Kasumi-1 (cell line): ENCODE measurements at regions not wholly inside any gene's neighbourhood (a gene's known extent, or its start where the extent isn't known, plus 50 kb on each side); places are given as distances from the start of the nearest gene placed in this dataset.

Source experiments
- DNase-seq, 2 experiments: peaks; one replicate each; lab custom pipeline; 2025; lab: John Stamatoyannopoulos, UW

DNA sequence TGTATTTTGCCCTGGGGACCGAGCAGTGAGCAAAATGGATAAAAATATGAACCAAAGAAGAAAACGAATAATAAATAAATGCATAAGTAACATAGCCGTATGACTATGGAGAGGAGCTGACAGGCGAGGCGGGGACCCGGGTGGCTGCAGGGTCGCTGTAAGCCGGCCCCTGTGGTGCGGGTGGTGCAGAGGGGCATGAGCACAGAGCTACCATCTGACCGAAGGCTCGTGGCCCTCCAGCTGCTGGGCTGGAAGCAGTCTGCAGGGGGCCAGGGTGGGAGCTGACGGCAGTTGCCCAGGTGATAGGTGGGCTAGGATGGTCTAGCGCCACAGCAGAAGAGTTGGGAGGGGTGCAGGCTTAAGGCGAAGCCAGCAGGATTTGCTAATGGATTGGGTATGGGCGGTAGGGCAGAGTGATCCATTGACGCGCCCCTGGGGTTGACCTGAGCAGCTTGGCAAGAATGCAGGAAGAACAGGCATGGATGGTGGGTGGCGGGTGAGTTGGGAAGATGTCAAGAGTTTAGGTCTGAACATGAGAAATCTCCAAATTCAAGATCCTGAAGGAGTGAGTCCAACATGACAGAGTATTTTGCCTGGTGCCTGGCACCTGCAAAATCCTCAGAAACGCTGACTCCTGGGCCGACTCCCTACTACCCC, 228.0 kb downstream of the FOXL1 start:
- no peak for DNase-seq

GRCh38 chr16:86806838-86807351, 228.5 kb downstream of the FOXL1 start:
- DNase-seq: no peak

- DNase-seq: no peak
These were observed 230.6 kb downstream of the FOXL1 start for GRCh38 chr16:86808863-86809444.

- no peak for DNase-seq
These were observed 231.2 kb downstream of the FOXL1 start for GRCh38 chr16:86809458-86809955.

DNA sequence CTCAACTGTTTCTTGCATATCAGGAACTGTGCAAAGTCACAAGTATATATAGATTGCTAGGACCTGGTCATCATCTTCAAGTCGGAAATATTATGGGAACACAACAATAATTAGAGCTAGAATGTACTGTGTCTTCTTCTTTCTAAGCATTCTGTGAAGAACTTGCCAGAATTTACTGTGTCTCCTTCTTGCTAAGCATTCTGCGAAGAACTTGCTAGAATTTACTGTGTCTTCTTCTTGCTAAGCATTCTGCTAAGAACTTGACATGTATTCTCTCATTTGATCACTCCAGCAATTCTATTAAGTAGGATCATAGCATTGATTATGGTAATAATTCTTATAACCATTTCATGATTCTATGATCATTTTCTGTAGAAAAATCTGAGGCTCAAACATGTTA, 231.7 kb downstream of the FOXL1 start:
- no peak for DNase-seq

DNA sequence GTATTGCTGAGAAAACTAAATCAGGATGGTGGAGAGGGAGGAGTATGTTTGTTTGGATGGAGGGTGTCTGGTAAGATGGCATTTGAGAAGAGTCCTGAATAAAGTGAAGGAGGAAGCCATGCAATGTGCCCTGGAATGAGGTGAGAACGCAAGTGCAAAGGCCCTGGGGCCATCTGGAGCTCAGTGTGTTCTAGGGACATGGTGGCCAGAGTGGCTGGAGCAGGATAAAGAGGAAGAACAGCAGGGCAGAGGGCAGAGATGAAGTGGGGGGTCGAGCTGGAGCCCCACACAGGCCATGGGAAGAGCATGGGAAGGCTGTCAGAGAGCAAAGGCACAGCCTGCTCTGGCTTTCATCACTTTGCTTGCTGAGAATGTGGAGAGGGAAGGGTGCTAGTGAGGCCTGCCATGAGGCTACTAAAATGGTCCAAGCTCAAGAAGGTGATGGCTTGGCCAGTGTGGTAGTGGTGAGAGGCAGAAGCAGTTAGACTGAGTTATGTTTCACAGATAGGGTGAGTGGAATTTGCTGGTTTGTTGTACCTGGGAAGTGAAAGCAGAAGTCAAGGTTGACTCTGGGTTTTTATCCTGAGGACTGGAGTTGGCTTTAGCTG, 234.1 kb downstream of the FOXL1 start:
- DNase-seq: no peak

- no peak for DNase-seq
These were observed 235.9 kb downstream of the FOXL1 start for GRCh38 chr16:86814256-86814655.

DNA sequence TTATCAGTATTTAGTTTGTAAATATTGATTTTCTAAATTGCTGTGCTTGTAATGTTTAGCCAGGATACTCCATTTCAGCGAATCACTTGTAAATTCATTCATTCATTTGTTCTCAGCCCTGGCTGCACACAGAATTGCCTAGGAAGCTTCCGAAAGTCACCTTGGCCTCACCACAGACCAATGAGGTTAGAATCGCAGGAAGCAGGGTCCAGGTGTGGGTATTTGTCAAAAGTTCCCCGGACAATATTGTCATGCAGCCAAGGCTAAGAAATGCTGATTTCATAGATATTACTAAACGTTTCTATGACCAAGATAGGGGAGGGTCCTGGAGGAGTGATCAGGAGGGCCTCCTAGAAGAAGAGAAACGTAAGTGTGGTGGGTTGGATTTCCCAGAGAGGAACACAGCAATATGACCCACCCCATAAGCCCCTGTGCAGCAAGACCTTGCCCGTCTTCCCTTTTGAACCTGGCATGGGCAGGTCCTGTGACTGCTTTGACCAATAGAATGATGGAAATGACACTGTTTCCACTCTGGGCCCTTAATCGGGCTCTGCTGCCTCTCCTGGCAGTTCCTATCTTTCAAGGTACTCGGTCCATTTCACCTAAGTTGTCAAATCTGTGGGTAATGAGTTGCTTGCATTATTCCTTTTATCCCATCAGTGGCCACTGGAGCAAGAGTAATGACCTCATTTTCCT, 238.7 kb downstream of the FOXL1 start:
- no peak for DNase-seq

DNA sequence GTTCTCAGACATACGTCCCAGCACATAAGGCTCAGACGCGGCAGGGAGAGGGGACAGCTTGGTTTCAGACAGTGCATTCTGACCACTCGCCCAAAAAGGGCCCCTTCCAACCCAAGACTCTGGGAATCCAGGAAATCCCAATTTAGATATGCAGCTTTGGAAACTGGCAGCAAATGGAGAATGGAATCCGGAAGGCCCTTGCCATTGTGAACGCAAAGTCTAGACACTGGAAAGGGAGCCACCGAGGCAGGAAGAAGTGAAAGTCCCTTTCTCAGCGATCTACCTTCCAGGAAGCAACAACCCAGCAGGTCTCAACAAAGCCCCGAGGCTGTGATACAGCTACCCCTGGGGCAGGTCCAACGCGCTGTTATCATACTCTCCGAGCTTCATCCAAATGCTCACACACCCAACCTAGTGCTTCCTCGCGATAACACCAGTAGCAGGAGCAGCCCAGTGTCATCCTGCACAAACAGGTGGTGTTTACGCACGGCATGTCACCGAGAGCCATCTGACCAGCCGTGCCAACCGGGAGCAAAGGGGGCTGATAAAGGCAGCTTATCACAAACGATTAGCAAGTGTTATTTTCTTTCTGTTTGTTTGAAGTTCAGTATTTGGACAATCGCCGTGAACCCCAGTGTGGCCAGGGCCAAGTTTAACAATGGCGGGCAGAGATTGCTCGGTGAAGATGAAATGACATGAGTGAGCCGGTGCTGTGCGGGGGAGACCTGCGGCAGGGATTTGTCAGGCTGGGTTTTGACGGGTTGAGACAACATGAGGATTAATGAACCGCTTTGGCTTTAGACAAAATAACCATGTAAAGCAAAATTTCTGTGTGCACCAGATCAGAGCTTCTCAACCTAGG, 240.6 kb downstream of the FOXL1 start:
- no peak for DNase-seq

- DNase-seq: no peak
These were observed 241.2 kb downstream of the FOXL1 start for GRCh38 chr16:86819533-86819892.

DNA sequence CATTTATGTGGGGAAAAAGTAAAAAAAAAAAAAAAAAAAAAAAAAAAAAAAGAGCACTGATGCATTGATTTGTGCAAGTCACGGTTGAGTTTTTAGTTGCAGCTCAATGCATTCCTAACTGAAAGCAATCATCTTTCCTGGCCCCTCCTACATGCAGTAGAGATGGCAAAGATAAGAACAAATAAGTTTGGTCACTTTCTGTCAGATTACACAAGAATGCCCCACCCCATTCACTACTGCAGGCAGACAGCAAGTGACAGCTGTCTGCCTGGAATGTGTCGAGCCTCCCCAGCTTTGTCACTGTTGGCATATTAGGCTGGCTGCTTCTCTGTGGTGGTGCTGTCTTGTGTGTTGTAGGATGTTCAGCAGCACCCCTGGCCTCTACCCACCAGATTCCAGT, 243.5 kb downstream of the FOXL1 start:
- DNase-seq: no peak

DNA sequence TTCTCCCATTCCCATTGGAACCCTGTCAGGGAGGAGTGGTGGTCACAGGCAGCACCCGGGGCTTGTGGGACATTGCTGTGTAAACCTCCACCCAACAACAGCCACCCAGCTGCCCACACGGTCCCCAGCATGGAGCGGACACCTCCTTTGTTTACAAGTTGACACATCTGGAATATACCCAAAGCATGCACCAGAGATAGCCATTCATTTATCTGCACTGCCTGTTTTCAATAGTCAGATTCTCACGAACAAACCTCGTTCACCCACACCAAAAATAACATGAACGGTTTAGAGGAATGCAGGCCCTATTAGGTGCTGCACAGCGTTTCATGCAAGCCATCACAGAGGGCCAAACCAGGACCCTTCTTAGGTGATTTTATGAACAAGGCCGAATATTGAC, 244.8 kb downstream of the FOXL1 start:
- no peak for DNase-seq

- DNase-seq: no peak
These were observed 245.7 kb downstream of the FOXL1 start for GRCh38 chr16:86823888-86824671.

DNA sequence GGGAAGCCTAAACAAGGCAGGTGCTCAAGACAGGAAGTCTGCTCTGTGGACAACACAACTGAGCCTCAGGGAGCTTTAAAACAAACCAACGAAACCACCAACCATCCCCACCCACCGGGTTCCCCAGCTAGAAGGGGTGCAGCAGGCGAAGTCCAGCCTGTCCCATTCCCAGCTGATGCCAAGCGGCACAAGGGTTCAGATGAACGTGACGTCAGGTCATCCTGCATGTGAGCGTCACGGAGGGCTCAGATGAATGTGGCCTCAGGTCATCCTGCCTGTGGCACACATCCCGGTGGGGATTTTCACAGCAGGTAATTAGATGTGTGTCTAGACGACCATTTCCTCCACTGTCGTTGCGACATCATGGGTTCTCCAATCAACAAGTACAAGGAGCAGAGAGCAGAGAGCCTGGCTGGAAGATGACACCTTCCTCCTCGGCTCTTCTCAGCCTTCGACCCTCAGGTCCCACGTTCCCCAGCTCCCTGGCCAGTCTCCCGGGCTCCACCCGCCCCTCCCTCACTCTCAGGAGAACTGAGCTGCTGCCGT, 246.5 kb downstream of the FOXL1 start:
- DNase-seq: no peak

DNA sequence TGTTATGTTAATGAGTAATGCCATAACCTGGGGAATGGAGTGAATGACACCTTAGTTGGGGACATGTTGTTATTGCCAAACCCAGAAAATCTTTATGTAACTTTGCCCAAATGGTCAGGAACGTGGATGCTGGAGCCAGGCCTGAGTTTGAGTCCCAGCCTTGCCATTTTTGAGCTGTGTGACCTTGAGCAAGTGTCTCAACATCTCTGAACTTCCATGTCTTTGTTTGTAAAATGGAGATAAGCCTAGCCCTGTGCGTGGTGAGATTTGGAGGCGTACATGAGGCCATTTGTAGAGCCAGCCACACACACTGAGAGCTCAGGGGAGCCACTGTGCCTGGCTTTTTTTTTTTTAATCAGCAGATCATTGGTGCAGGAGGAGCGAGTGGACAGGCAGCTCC, 247.3 kb downstream of the FOXL1 start:
- DNase-seq: no peak

- DNase-seq: no peak
These were observed 248.6 kb downstream of the FOXL1 start for GRCh38 chr16:86826941-86827340.

- no peak for DNase-seq
These were observed 249.2 kb downstream of the FOXL1 start for GRCh38 chr16:86827521-86827920.

DNA sequence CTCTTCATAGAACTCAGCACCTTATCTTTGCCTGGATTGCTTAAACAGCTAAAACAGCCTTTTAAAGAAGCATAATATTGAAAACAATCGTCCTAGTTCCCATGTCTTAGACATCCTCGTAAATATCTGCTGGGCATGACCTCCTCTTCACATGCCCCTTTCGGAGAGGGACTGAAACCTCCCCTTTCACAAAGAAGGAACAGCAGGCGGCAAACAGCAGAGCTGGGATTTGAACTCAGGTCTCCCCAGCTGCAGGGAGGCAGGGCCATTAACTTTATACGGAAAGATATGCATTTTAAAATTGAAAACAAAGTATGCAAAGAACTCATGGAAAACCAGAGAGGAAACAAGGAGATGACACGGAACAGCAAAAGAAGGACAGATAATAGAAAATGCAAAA, 249.9 kb downstream of the FOXL1 start:
- no peak for DNase-seq

GRCh38 chr16:86828653-86829052, 250.3 kb downstream of the FOXL1 start:
- no peak for DNase-seq

- no peak for DNase-seq
These were observed 253.0 kb downstream of the FOXL1 start for GRCh38 chr16:86831366-86831765.

DNA sequence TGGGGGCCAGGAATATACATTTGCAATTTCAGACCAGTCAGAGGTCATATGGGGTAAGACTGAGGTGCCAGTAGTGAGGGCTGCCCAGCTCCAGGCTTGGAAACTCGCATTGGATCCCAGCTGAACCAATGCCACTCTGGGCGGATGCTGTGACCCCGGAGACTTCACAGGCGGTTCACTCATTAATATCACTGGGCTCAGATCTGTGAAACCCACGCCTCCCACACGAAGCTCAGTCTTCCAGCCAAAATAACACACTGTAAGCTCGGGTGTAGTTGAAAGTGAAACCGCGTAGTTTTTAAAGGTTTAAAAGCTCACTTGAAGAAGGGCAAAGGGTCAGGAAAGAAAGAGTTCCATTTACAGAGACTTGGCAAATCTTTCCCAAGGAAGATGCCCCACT, 254.8 kb downstream of the FOXL1 start:
- DNase-seq: no peak
